GM23338 (cell line): ENCODE measurements at regions not wholly inside any gene's neighbourhood (a gene's known extent, or its start where the extent isn't known, plus 50 kb on each side); places are given as distances from the start of the nearest gene placed in this dataset.

Source experiments
- ATAC-seq: fragments of 200-7000 bp; cut with Tn5 transposase; 3 replicates; pipeline ENCODE4 v1.9.1; 2020
- DNase-seq: peaks from one replicate; pipeline ENCODE4 v3.0.0-alpha.2; 2015; ENCODE audit warnings: low spot score
- H2AFZ ChIP-seq: fragments of 200-600 bp; sonication (generic); 2 replicates; pipeline ENCODE4 v1.8.0; 2016; ENCODE audit warnings: antibody characterized with exemption, mild to moderate bottlenecking, moderate library complexity
- H3F3A ChIP-seq: fragments of 200-600 bp; sonication (generic); replicated peaks from 2 replicates; pipeline ENCODE4 v1.8.0; 2017; ENCODE audit warnings: antibody characterized with exemption, mixed run types, low read depth
- H3K27ac ChIP-seq: fragments of 200-600 bp; sonication (generic); 2 replicates; pipeline ENCODE4 v1.6.1; 2016; ENCODE audit warnings: low read depth
- H3K27me3 ChIP-seq: fragments of 200-600 bp; sonication (generic); 2 replicates; pipeline ENCODE4 v1.8.0; 2016; ENCODE audit warnings: mild to moderate bottlenecking, mixed run types, moderate library complexity; ENCODE audit not compliant: insufficient read depth
- H3K36me3 ChIP-seq: fragments of 200-600 bp; sonication (generic); 2 replicates; pipeline ENCODE4 v1.8.0; 2016; ENCODE audit warnings: mild to moderate bottlenecking; ENCODE audit not compliant: insufficient read depth
- H3K4me1 ChIP-seq: fragments of 200-600 bp; sonication (generic); 2 replicates; pipeline ENCODE4 v1.8.0; 2016; ENCODE audit warnings: mild to moderate bottlenecking, moderate library complexity; ENCODE audit not compliant: insufficient read depth
- H3K4me2 ChIP-seq: fragments of 200-600 bp; sonication (generic); 2 replicates; pipeline ENCODE4 v1.7.1; 2017; ENCODE audit warnings: mixed run types
- H3K4me3 ChIP-seq: fragments of 200-600 bp; sonication (generic); 2 replicates; pipeline ENCODE4 v1.6.1; 2016; ENCODE audit warnings: mixed run types
- H3K79me2 ChIP-seq: fragments of 200-600 bp; sonication (generic); replicated peaks from 2 replicates; pipeline ENCODE4 v1.8.0; 2017; ENCODE audit warnings: mild to moderate bottlenecking; ENCODE audit not compliant: insufficient read depth
- H3K9me2 ChIP-seq: fragments of 200-600 bp; sonication (generic); 2 replicates; pipeline ENCODE4 v1.8.0; 2017; ENCODE audit not compliant: insufficient read depth
- H4K20me1 ChIP-seq: fragments of 200-600 bp; sonication (generic); replicated peaks from 2 replicates; pipeline ENCODE4 v1.8.0; 2017; ENCODE audit warnings: mild to moderate bottlenecking; ENCODE audit not compliant: insufficient read depth
- H3K27ac Mint-ChIP-seq: 2 replicates; pipeline ENCODE4 v1.8.0; 2020; ENCODE audit warnings: inconsistent platforms, mild to moderate bottlenecking, moderate library complexity, mixed read lengths
- H3K27me3 Mint-ChIP-seq: 3 replicates; pipeline ENCODE4 v1.8.0; 2022; ENCODE audit warnings: low read depth, mild to moderate bottlenecking, moderate library complexity, mixed read lengths, inconsistent platforms; ENCODE audit not compliant: insufficient read depth, poor library complexity
- H3K36me3 Mint-ChIP-seq: 3 replicates; pipeline ENCODE4 v1.8.0; 2021; ENCODE audit warnings: low read depth, mild to moderate bottlenecking, inconsistent platforms, moderate library complexity, mixed read lengths
- H3K4me1 Mint-ChIP-seq: 3 replicates; pipeline ENCODE4 v1.8.0; 2020; ENCODE audit warnings: mild to moderate bottlenecking, inconsistent platforms, mixed read lengths
- H3K4me3 Mint-ChIP-seq: 3 replicates; pipeline ENCODE4 v1.8.0; 2021; ENCODE audit warnings: moderate library complexity, mild to moderate bottlenecking, inconsistent platforms, mixed read lengths
- H3K9me3 Mint-ChIP-seq: 3 replicates; pipeline ENCODE4 v1.8.0; 2020; ENCODE audit warnings: moderate library complexity, mild to moderate bottlenecking, inconsistent platforms, mixed read lengths
- CREB1 ChIP-seq: fragments of 250-450 bp; sonication (Bioruptor Pico); IDR thresholded peaks from 2 replicates; pipeline ENCODE4 v1.5.0; 2020; ENCODE audit warnings: low read depth, mild to moderate bottlenecking, moderate library complexity
- ETS1 ChIP-seq: IDR thresholded peaks from 2 replicates; pipeline ENCODE4 v1.6.1; 2016; ENCODE audit warnings: antibody characterized with exemption
- JUNB ChIP-seq: IDR thresholded peaks from one replicate; pipeline ENCODE4 v1.6.1; 2016; ENCODE audit warnings: antibody characterized with exemption; ENCODE audit not compliant: unreplicated experiment
- POLR2AphosphoS5 ChIP-seq: IDR thresholded peaks from 2 replicates; pipeline ENCODE4 v1.6.1; 2016; ENCODE audit warnings: antibody characterized with exemption, low read depth
- STAT1 ChIP-seq: IDR thresholded peaks from one replicate; pipeline ENCODE4 v1.6.1; 2016; ENCODE audit warnings: antibody characterized with exemption; ENCODE audit not compliant: unreplicated experiment
- ZNF331 ChIP-seq: fragments of 250-450 bp; sonication (Bioruptor Pico); IDR thresholded peaks from 2 replicates; pipeline ENCODE4 v1.5.0; 2020; ENCODE audit warnings: low read depth, mild to moderate bottlenecking, moderate library complexity
- ZNF462 ChIP-seq: fragments of 250-450 bp; sonication (Bioruptor Pico); IDR thresholded peaks from 2 replicates; pipeline ENCODE4 v1.5.0; 2020; ENCODE audit warnings: mild to moderate bottlenecking, moderate library complexity

- Histone ChIP-seq H3K4me3 (no peak overlapping the region), H3K27ac (no peak overlapping the region), H3F3A (no peaks in the 10 kb centered on the region), H3K27me3 (no peaks in the 10 kb centered on the region), H3K36me3 (no peaks in the 10 kb centered on the region), H2AFZ (no peak overlapping the region), H3K4me1 (peaks cover 3% of the 10 kb centered on the region; the same call in 1 of the 2 replicates), H3K79me2 (no peaks in the 10 kb centered on the region), H3K9me2 (no peaks in the 10 kb centered on the region), H3K4me2 (no peak overlapping the region), H4K20me1 (no peaks in the 10 kb centered on the region)
- Mint-ChIP-seq H3K4me1 (peaks cover 7% of the 10 kb centered on the region; the same call in 2 of the 3 replicates), H3K27me3 (peaks cover 1% of the 10 kb centered on the region), H3K36me3 (no peaks in the 10 kb centered on the region; the same call in 2 of the 3 replicates), H3K9me3 (no peaks in the 10 kb centered on the region), H3K4me3 (no peak overlapping the region), H3K27ac (no peak overlapping the region)
- DNase-seq: no peak
- TF ChIP-seq ZNF331 (CRISPR knock-in tag) (no peak), POLR2AphosphoS5 (no peak), ZNF462 (no peak), STAT1 (no peak), ETS1 (no peak), CREB1 (CRISPR knock-in tag) (no peak)
- no peak for ATAC-seq
Measured at GRCh38 chr18:67589325-67589724, 72.8 kb upstream of the DSEL start.

GRCh38 chr18:67586101-67586500 is 69.6 kb upstream of the DSEL start:
- Mint-ChIP-seq H3K9me3 (no peaks in the 10 kb centered on the region), H3K4me3 (no peak overlapping the region), H3K36me3 (no peaks in the 10 kb centered on the region), H3K27me3 (peaks cover 3% of the 10 kb centered on the region), H3K27ac (no peak overlapping the region), H3K4me1 (peaks cover 32% of the 10 kb centered on the region)
- no peaks in the 10 kb centered on the region for H4K20me1 ChIP-seq
- H3K9me2 ChIP-seq: no peaks in the 10 kb centered on the region
- peaks cover 20% of the 10 kb centered on the region for H3K4me1 ChIP-seq
- DNase-seq (no peak), ATAC-seq (no peak)
- no peaks in the 10 kb centered on the region for H3K27me3 ChIP-seq
- no peaks in the 10 kb centered on the region for H3F3A ChIP-seq
- H3K79me2 ChIP-seq: no peaks in the 10 kb centered on the region
- H3K4me2 ChIP-seq: no peak overlapping the region
- H3K27ac ChIP-seq: no peak overlapping the region
- H3K36me3 ChIP-seq: no peaks in the 10 kb centered on the region
- H2AFZ ChIP-seq: no peak overlapping the region
- no peak overlapping the region for H3K4me3 ChIP-seq
- no peak for TF ChIP-seq JUNB
